ENCODE measurements at regions not wholly inside any gene's neighbourhood (a gene's known extent, or its start where the extent isn't known, plus 50 kb on each side); places are given as distances from the start of the nearest gene placed in this dataset.
A peak's percentile ranks its signal among the peaks of the same experiment; 100 is the strongest.

GRCh38 chr4:184310881-184311709, 93.4 kb upstream of the ENPP6 start:
- ATAC-seq (peak; percentile 74), DNase-seq (ENCODE audit: low spot score) (peak; percentile 74)

GRCh38 chr4:184310171-184310567, 92.5 kb upstream of the ENPP6 start:
- peak; percentile 84 for ATAC-seq

GRCh38 chr4:184309241-184310170, 91.8 kb upstream of the ENPP6 start:
- ATAC-seq (no peak), DNase-seq (ENCODE audit: low spot score) (no peak)

More at GRCh38 chr4:184310171-184310567, 92.5 kb upstream of the ENPP6 start:
- no peak for DNase-seq (ENCODE audit: low spot score)

GRCh38 chr4:184306949-184307348, 89.3 kb upstream of the ENPP6 start:
- DNase-seq (ENCODE audit: low spot score): no peak
- no peak for ATAC-seq

GRCh38 chr4:184306470-184306869, 88.8 kb upstream of the ENPP6 start:
- no peak for DNase-seq (ENCODE audit: low spot score)
- ATAC-seq: no peak

GRCh38 chr4:184300816-184301215, 83.1 kb upstream of the ENPP6 start:
- no peak for DNase-seq (ENCODE audit: low spot score)
- no peak for ATAC-seq

- DNase-seq (ENCODE audit: low spot score) (no peak), ATAC-seq (no peak)
Measured at GRCh38 chr4:184298254-184298653, 80.6 kb upstream of the ENPP6 start.

- DNase-seq (ENCODE audit: low spot score) (no peak), ATAC-seq (no peak)
Measured at GRCh38 chr4:184295206-184295605, 77.5 kb upstream of the ENPP6 start.

- no peak for DNase-seq (ENCODE audit: low spot score)
Measured at GRCh38 chr4:184294606-184295133, 77.0 kb upstream of the ENPP6 start.

GRCh38 chr4:184293552-184293951, 75.9 kb upstream of the ENPP6 start:
- DNase-seq (ENCODE audit: low spot score): no peak
- ATAC-seq: peak; percentile 15

More at GRCh38 chr4:184294606-184295133, 77.0 kb upstream of the ENPP6 start:
- ATAC-seq: no peak

GRCh38 chr4:184292877-184293276, 75.2 kb upstream of the ENPP6 start:
- no peak for ATAC-seq

GRCh38 chr4:184292465-184292867, 74.8 kb upstream of the ENPP6 start:
- no peak for DNase-seq (ENCODE audit: low spot score)
- ATAC-seq: no peak

More at GRCh38 chr4:184292877-184293276, 75.2 kb upstream of the ENPP6 start:
- no peak for DNase-seq (ENCODE audit: low spot score)

- ATAC-seq: peak; percentile 59
- DNase-seq (ENCODE audit: low spot score): peak; percentile 62
Measured at GRCh38 chr4:184289179-184289535, 71.5 kb upstream of the ENPP6 start.

GRCh38 chr4:184288451-184289178, 70.9 kb upstream of the ENPP6 start:
- DNase-seq (ENCODE audit: low spot score): no peak

GRCh38 chr4:184287697-184288255, 70.1 kb upstream of the ENPP6 start:
- ATAC-seq (peak; percentile 70), DNase-seq (ENCODE audit: low spot score) (no peak)

More at GRCh38 chr4:184288451-184289178, 70.9 kb upstream of the ENPP6 start:
- peak; percentile 29 for ATAC-seq

- no peak for DNase-seq (ENCODE audit: low spot score)
- no peak for ATAC-seq
Measured at GRCh38 chr4:184286358-184286757, 68.7 kb upstream of the ENPP6 start.

- no peak for DNase-seq (ENCODE audit: low spot score)
- ATAC-seq: no peak
Measured at GRCh38 chr4:184284742-184285141, 67.1 kb upstream of the ENPP6 start.

GRCh38 chr4:184284336-184284690, 66.6 kb upstream of the ENPP6 start:
- no peak for ATAC-seq
- DNase-seq (ENCODE audit: low spot score): no peak

GRCh38 chr4:184283659-184284335, 66.1 kb upstream of the ENPP6 start:
- peak; percentile 64 for DNase-seq (ENCODE audit: low spot score)
- ATAC-seq: peak; percentile 46

All from left lobe of liver (tissue), 2 donors.